HG03432 (cell line): ENCODE measurements at regions not wholly inside any gene's neighbourhood (a gene's known extent, or its start where the extent isn't known, plus 50 kb on each side); places are given as distances from the start of the nearest gene placed in this dataset.

Experiments used
- ATAC-seq: cut with Tn5 transposase; IDR thresholded peaks from one replicate; pipeline ENCODE4 v1.9.1; 2021; ENCODE audit warnings: mild to moderate bottlenecking, moderate library complexity; ENCODE audit not compliant: unreplicated experiment

- no peak for ATAC-seq
Measured at GRCh38 chr6:163804991-163805390, 390.5 kb downstream of the QKI start.

DNA sequence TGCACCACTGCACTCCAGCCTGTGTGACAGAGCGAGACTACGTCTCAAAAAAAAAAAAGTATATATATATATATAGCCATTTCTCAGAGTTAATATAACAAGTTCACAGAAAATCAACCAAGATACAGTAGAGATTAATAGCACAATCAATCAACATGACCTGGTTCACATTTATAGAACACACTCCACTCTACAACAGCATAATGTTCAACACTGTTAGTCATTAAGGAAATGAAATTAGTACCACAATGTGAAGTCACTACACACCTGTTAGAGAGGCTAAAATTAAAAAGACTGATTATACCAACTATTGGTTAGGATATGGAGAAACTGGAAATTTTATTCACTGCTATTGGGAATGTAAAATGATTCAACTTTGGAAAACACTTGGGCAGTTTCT, 387.7 kb downstream of the QKI start:
- ATAC-seq, result no peak

DNA sequence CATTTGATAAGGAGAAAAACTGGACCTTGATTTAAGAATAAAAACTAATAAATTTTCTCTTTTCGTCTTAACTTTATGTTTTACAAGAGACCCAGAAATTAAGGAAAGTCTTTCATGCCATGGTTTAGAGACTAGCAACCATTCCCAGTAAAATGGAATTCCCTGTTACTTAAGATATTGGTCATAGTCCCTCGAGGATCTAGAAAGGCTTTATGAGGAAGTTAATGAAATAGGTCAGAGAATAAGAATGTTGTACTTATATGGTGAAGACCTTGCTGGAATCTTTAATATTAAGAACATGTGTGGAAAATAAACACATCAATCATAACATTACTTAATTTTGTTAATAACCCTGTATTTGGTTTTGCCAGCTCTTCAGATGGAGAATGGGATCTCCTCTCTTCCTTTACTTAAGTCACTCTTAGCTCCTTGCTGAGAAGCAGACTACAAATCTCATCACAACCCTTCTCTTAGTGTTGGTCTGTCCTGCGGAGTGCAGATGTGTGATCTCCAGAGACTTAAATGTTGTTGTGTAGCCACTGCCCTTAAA, 382.9 kb downstream of the QKI start:
- no peak for ATAC-seq

- ATAC-seq, result peak; percentile 98
Measured at GRCh38 chr6:163793011-163793983, 378.8 kb downstream of the QKI start.

DNA sequence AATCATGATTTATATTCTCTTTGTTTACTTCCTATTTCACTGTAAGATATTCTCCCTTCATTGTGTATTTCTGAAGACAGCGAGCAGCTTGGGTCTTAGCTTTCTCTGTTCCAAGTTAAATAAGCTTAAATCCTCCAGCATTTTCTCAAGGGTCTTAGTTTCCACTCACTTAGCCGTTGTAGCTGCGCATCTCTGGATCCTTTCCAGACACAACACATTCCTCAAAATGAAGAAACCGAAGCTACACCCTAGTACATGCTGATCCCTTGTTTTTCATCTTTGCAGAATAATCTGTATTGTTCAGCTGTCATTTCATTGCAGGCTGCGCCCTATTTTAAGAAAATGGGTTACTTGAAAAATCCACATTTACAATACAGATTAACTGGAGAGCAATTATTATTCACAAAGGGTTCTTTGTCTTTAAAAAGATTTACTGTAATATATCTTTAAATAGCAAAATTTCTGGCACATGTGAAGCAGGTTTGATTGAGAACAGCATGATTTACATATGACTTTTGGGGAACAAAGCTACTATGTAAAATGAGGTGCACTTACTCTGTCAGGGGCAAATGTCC, 375.8 kb downstream of the QKI start:
- ATAC-seq, result no peak

- no peak for ATAC-seq
Measured at GRCh38 chr6:163789199-163789810, 374.8 kb downstream of the QKI start.

GRCh38 chr6:163786995-163787671, 372.6 kb downstream of the QKI start:
- no peak for ATAC-seq

- ATAC-seq, result peak; percentile 98
Measured at GRCh38 chr6:163782436-163783003, 368.0 kb downstream of the QKI start.

DNA sequence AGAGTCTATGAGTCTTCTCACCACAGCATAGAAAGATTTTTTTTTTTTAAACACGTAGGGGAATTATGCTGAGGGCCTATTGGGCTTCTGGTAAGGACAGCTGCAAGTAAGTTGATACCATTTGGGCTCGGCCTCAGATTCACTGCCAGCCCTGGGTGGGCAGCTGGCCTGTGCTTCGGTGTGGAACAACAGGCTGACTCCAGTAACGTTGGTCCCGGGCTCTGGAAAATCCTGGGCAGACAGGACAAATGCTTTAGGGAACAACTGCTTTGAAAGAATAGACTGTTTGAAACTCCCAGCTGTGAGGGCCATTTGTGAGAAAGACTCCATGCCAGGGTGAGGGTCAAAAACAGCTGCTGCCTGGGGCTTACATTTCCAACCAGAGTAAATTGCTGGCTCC, 366.5 kb downstream of the QKI start:
- no peak for ATAC-seq

DNA sequence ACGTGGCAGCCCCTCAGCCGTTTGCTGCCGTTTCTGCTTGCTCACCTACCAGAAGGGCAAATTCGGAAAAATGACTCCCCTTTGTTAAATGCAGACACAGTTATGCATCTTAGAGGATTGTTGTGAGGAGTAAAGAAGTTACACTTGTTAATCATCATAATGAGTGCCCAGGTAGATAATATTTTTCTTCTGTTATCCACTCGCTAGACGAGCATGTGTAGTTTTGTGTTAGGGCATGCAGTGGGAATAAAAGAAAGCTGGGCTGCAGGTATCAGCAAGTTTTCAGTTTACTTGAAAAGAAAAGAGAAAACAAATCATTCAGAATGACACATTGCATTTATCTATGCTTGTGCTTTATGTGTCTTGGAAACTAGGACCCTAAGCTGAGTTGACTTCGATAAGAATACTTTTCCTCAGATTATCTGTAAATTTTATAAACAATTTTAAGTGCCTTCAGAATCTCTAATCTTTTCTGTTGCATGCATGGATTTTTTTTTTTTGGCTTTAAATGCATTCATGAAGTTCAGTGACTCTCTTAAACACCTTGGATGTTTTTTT, 365.3 kb downstream of the QKI start:
- ATAC-seq, result no peak

GRCh38 chr6:163777716-163778115, 363.2 kb downstream of the QKI start:
- ATAC-seq, result no peak

- no peak for ATAC-seq
Measured at GRCh38 chr6:163776906-163777686, 362.6 kb downstream of the QKI start.

GRCh38 chr6:163776196-163776905, 361.8 kb downstream of the QKI start:
- ATAC-seq, result no peak

DNA sequence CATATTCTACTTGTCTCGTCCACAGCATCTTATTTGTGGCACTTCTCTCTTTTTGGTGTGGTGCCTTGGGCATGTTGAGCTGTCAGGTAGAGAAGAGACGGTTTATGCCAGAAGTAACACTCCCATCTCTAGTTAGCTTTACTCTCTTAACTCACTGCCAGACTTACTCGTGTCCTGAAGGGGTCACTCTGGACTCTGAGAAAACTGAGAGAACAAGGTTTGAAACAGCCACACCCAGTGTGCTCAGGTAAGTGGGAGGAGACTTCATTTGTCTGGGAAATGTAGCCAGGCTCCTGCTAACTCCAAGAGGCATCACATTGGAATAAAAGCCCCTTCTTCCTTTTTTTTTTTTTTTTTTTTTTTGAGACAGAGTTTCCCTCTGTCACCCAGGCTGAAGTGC, 360.8 kb downstream of the QKI start:
- ATAC-seq, result no peak

DNA sequence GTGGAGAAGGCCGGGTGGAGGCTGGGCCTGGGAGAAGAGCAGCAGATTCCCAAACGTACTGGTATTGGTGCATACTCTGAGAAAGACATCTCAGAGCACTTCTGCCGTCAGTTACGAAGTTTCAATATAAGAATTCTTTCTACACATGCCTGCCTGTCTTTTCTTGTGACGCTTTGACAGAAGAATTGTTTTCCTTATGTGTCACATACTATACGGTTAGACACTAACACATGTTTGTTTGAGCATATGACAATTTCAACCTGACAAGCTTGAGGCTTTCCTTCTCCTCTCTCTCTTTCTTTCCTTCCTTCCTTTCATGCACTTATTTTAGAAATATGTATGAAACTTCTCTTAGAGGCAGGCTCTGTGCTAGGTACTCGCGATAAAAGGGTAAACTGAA, 360.0 kb downstream of the QKI start:
- ATAC-seq, result no peak

- no peak for ATAC-seq
Measured at GRCh38 chr6:163773646-163774045, 359.1 kb downstream of the QKI start.

GRCh38 chr6:163772701-163773100, 358.2 kb downstream of the QKI start:
- no peak for ATAC-seq

DNA sequence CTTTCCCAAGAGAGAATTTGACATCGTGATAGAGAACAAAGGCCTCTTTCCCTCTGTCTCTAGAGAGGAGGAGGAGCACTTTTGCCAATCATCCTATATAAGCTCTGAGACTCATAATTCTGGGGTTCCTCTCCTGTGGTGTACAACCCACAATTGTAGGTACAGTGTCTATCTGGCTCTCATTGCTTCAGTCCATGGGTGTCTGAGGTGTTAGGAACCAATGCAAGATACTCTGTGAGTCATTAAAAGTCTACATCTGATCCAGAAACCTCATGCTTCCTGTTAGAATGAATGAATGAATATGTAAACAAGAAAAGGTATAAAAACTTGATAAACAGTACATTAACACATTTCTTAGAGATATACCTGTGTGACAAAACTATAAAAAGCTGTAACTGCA, 356.7 kb downstream of the QKI start:
- no peak for ATAC-seq

DNA sequence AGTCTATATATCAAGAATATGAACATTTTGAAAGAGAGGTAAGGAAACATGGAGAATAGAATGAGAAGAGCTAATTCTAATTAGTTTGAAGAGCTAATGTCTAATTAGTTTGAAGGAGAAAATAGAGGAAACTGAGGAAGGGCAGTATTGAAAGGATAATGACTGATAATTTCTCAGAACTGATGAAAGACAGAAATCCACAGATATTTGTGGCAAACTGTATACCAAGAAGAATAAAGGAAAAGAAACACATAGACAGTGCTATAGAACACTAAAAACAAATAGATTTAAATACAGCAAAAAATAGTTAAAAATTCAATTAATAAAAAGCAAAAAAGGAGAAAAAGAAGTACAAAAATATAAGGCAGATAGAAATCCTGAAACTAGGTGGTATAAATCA, 354.4 kb downstream of the QKI start:
- no peak for ATAC-seq
